SK-N-MC (cell line): ENCODE measurements at regions not wholly inside any gene's neighbourhood (a gene's known extent, or its start where the extent isn't known, plus 50 kb on each side); places are given as distances from the start of the nearest gene placed in this dataset.

Experiments
- EZH2 ChIP-seq: fragments of 200-600 bp; sonication (generic); IDR thresholded peaks from one replicate; pipeline ENCODE4 v1.6.1; 2017; ENCODE audit warnings: antibody characterized with exemption
- POLR2AphosphoS5 ChIP-seq: IDR thresholded peaks from 2 replicates; pipeline ENCODE4 v1.6.1; 2012; ENCODE audit warnings: mild to moderate bottlenecking, low read depth, low read length, borderline replicate concordance

DNA sequence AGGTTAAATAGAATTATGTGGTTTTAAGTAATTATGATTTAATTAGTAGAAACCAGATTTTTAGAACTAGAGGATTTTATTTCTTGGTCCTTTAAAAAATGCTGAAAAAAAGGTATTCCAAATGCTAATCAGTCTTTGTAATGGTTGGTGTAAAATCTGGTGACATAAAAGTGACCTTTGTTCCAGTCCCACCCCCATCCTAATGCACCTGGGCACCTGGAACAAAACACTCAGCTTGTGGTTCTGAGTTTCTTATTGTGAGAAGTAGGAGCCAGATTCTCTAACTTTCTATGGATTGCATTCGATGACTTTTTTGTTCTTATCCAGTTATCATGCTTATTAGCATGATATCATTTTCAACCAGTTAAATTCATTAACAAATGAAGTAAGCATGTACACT is 115.1 kb upstream of the CTNND2 start:
- TF ChIP-seq EZH2 (no peak), POLR2AphosphoS5 (no peak)
